BLaER1 (cell line): ENCODE measurements at regions not wholly inside any gene's neighbourhood (a gene's known extent, or its start where the extent isn't known, plus 50 kb on each side); places are given as distances from the start of the nearest gene placed in this dataset.
"Not testable (repeated sequence)": the region's sequence is repeated elsewhere in the genome, so short reads cannot be mapped to it uniquely, and the experiment has no call there.

Source experiments
- H3K27ac ChIP-seq: shearing (Covaris generic); formaldehyde crosslinking; 2 replicates; pipeline ENCODE4 v1.8.1; 2022
- H3K27me3 ChIP-seq: shearing (Covaris generic); formaldehyde crosslinking; 2 replicates; pipeline ENCODE4 v1.8.1; 2022
- H3K36me3 ChIP-seq: shearing (Covaris generic); formaldehyde crosslinking; 2 replicates; pipeline ENCODE4 v1.8.1; 2022
- H3K4me1 ChIP-seq: shearing (Covaris generic); formaldehyde crosslinking; 2 replicates; pipeline ENCODE4 v1.8.1; 2022
- H3K4me2 ChIP-seq: shearing (Covaris generic); formaldehyde crosslinking; 2 replicates; pipeline ENCODE4 v1.8.1; 2022
- H3K4me3 ChIP-seq: shearing (Covaris generic); formaldehyde crosslinking; 2 replicates; pipeline ENCODE4 v1.8.1; 2022
- H3K9ac ChIP-seq: shearing (Covaris generic); formaldehyde crosslinking; 2 replicates; pipeline ENCODE4 v1.8.1; 2022
- H3K9me3 ChIP-seq: shearing (Covaris generic); formaldehyde crosslinking; 2 replicates; pipeline ENCODE4 v1.8.1; 2022
- H4K20me1 ChIP-seq: shearing (Covaris generic); formaldehyde crosslinking; 2 replicates; pipeline ENCODE4 v1.8.1; 2022
- Cebpa-rat ChIP-seq: shearing (Covaris generic); IDR thresholded peaks from 2 replicates; pipeline ENCODE4 v1.8.1; 2022

- H4K20me1 ChIP-seq, H3K27me3 ChIP-seq, H3K9ac ChIP-seq, H3K36me3 ChIP-seq: not testable (repeated sequence)
- Histone ChIP-seq H3K4me1 (peaks cover 13% of the 10 kb centered on the region), H3K27ac (peak overlapping the region; percentile 30; the same call in 1 of the 2 replicates), H3K4me2 (peak overlapping the region; percentile 76), H3K4me3 (peak overlapping the region; percentile 49; the same call in 1 of the 2 replicates), H3K9me3 (peaks cover 30% of the 10 kb centered on the region)
Observed at GRCh38 chr12:48409938-48410337, 59.2 kb upstream of the ZNF641 start.

- Histone ChIP-seq H3K27me3 (no peaks in the 10 kb centered on the region), H3K36me3 (no peaks in the 10 kb centered on the region), H3K4me2 (no peak overlapping the region), H3K9me3 (peaks cover 30% of the 10 kb centered on the region), H3K4me3 (no peak overlapping the region), H3K27ac (no peak overlapping the region), H3K4me1 (peaks cover 13% of the 10 kb centered on the region), H3K9ac (no peak overlapping the region), H4K20me1 (no peaks in the 10 kb centered on the region)
- TF ChIP-seq Cebpa-rat = no peak
Observed at GRCh38 chr12:48413388-48413787, 59.0 kb upstream of the ANP32D start.

GRCh38 chr12:48414021-48414420 lies 58.3 kb upstream of the ANP32D start:
- H3K9ac ChIP-seq = no peak overlapping the region

GRCh38 chr12:48419116-48419935 lies 53.0 kb upstream of the ANP32D start:
- Histone ChIP-seq H3K9ac (no peak overlapping the region), H3K4me1 (no peaks in the 10 kb centered on the region), H3K9me3 (no peaks in the 10 kb centered on the region), H4K20me1 (no peaks in the 10 kb centered on the region), H3K4me3 (no peak overlapping the region), H3K4me2 (no peak overlapping the region), H3K27ac (no peak overlapping the region), H3K36me3 (no peaks in the 10 kb centered on the region), H3K27me3 (no peaks in the 10 kb centered on the region)
- TF ChIP-seq Cebpa-rat = no peak

More at GRCh38 chr12:48414021-48414420, 58.3 kb upstream of the ANP32D start:
- H3K27ac ChIP-seq = no peak overlapping the region
- H3K4me3 ChIP-seq = no peak overlapping the region
- TF ChIP-seq Cebpa-rat = no peak
- peaks cover 12% of the 10 kb centered on the region for H3K4me1 ChIP-seq
- H3K9me3 ChIP-seq = peaks cover 24% of the 10 kb centered on the region
- H4K20me1 ChIP-seq = no peaks in the 10 kb centered on the region
- H3K27me3 ChIP-seq = no peaks in the 10 kb centered on the region
- H3K4me2 ChIP-seq = no peak overlapping the region
- H3K36me3 ChIP-seq = no peaks in the 10 kb centered on the region

- Histone ChIP-seq H3K9me3 (no peaks in the 10 kb centered on the region), H3K4me2 (no peak overlapping the region), H3K36me3 (no peaks in the 10 kb centered on the region), H3K4me3 (no peak overlapping the region), H4K20me1 (no peaks in the 10 kb centered on the region), H3K9ac (no peak overlapping the region), H3K4me1 (no peaks in the 10 kb centered on the region), H3K27me3 (no peaks in the 10 kb centered on the region), H3K27ac (no peak overlapping the region)
- no peak for TF ChIP-seq Cebpa-rat
Observed at GRCh38 chr12:48420039-48420775, 52.2 kb upstream of the ANP32D start.

GRCh38 chr12:48422060-48422459 lies 50.3 kb upstream of the ANP32D start:
- H3K4me2 ChIP-seq = no peak overlapping the region

More at GRCh38 chr12:48422060-48422459, 50.3 kb upstream of the ANP32D start:
- Histone ChIP-seq H4K20me1 (no peaks in the 10 kb centered on the region), H3K27me3 (no peaks in the 10 kb centered on the region), H3K9ac (no peak overlapping the region), H3K36me3 (no peaks in the 10 kb centered on the region), H3K27ac (no peak overlapping the region), H3K4me3 (no peak overlapping the region), H3K9me3 (no peaks in the 10 kb centered on the region), H3K4me1 (no peaks in the 10 kb centered on the region)
- no peak for TF ChIP-seq Cebpa-rat
